ENCODE measurements at regions not wholly inside any gene's neighbourhood (a gene's known extent, or its start where the extent isn't known, plus 50 kb on each side); places are given as distances from the start of the nearest gene placed in this dataset.

DNA sequence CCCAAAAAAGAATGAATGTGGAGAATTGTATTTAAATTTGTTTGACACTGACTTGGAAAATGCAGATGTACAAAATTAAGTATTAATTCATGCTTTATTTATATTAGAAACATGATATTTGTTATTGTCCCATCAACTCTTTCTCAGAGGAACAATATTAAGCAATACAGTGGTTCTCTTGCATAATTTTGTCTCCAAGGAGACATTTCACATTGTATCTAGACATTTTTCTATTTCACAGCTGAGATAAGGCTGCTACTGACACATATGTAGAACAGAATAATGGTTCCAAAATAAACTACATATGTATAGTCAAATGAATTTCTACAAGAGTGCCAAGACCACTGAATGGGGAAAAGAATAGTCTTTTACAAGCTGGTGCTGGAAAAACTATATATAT, 427.9 kb upstream of the SPANXN1 start:
- no peak for TF ChIP-seq EZH2 (IDR thresholded peaks at IDR 0.05; ENCODE audit: low read depth, unreplicated experiment)
- TF ChIP-seq, protein P1, sequence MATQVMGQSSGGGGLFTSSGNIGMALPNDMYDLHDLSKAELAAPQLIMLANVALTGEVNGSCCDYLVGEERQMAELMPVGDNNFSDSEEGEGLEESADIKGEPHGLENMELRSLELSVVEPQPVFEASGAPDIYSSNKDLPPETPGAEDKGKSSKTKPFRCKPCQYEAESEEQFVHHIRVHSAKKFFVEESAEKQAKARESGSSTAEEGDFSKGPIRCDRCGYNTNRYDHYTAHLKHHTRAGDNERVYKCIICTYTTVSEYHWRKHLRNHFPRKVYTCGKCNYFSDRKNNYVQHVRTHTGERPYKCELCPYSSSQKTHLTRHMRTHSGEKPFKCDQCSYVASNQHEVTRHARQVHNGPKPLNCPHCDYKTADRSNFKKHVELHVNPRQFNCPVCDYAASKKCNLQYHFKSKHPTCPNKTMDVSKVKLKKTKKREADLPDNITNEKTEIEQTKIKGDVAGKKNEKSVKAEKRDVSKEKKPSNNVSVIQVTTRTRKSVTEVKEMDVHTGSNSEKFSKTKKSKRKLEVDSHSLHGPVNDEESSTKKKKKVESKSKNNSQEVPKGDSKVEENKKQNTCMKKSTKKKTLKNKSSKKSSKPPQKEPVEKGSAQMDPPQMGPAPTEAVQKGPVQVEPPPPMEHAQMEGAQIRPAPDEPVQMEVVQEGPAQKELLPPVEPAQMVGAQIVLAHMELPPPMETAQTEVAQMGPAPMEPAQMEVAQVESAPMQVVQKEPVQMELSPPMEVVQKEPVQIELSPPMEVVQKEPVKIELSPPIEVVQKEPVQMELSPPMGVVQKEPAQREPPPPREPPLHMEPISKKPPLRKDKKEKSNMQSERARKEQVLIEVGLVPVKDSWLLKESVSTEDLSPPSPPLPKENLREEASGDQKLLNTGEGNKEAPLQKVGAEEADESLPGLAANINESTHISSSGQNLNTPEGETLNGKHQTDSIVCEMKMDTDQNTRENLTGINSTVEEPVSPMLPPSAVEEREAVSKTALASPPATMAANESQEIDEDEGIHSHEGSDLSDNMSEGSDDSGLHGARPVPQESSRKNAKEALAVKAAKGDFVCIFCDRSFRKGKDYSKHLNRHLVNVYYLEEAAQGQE (IDR thresholded peaks at IDR 0.05; ENCODE audit: unreplicated experiment), result no peak
